HG03520 (cell line): ENCODE measurements at regions not wholly inside any gene's neighbourhood (a gene's known extent, or its start where the extent isn't known, plus 50 kb on each side); places are given as distances from the start of the nearest gene placed in this dataset.
"Not testable (repeated sequence)": the region's sequence is repeated elsewhere in the genome, so short reads cannot be mapped to it uniquely, and the experiment has no call there.

Experiments used
- ATAC-seq: cut with Tn5 transposase; IDR thresholded peaks from one replicate; pipeline ENCODE4 v1.9.1; 2021; ENCODE audit warnings: mild to moderate bottlenecking, moderate library complexity; ENCODE audit not compliant: unreplicated experiment

- ATAC-seq = no peak
These were observed 593.7 kb upstream of the LUZP2 start for GRCh38 chr11:23903044-23903704.

GRCh38 chr11:23919455-23919854 lies 577.4 kb upstream of the LUZP2 start:
- no peak for ATAC-seq

GRCh38 chr11:23923357-23923756 lies 573.5 kb upstream of the LUZP2 start:
- ATAC-seq = no peak

GRCh38 chr11:23924226-23924625 lies 572.6 kb upstream of the LUZP2 start:
- no peak for ATAC-seq

- no peak for ATAC-seq
These were observed 565.4 kb upstream of the LUZP2 start for GRCh38 chr11:23931443-23931842.

- no peak for ATAC-seq
These were observed 564.4 kb upstream of the LUZP2 start for GRCh38 chr11:23932485-23932898.

- no peak for ATAC-seq
These were observed 563.1 kb upstream of the LUZP2 start for GRCh38 chr11:23933721-23934120.

GRCh38 chr11:23934671-23935270 lies 562.1 kb upstream of the LUZP2 start:
- ATAC-seq = not testable (repeated sequence)

- ATAC-seq = not testable (repeated sequence)
These were observed 554.6 kb upstream of the LUZP2 start for GRCh38 chr11:23942117-23942815.

- ATAC-seq = no peak
These were observed 551.9 kb upstream of the LUZP2 start for GRCh38 chr11:23944923-23945322.

- no peak for ATAC-seq
These were observed 549.0 kb upstream of the LUZP2 start for GRCh38 chr11:23947883-23948282.

- ATAC-seq = no peak
These were observed 548.0 kb upstream of the LUZP2 start for GRCh38 chr11:23948851-23949250.

GRCh38 chr11:23953951-23954710 lies 542.7 kb upstream of the LUZP2 start:
- no peak for ATAC-seq

- ATAC-seq = no peak
These were observed 542.1 kb upstream of the LUZP2 start for GRCh38 chr11:23954730-23955129.

- ATAC-seq = no peak
These were observed 540.3 kb upstream of the LUZP2 start for GRCh38 chr11:23956586-23956985.

GRCh38 chr11:23957314-23957713 lies 539.5 kb upstream of the LUZP2 start:
- no peak for ATAC-seq

- no peak for ATAC-seq
These were observed 537.4 kb upstream of the LUZP2 start for GRCh38 chr11:23959462-23959861.

- no peak for ATAC-seq
These were observed 535.1 kb upstream of the LUZP2 start for GRCh38 chr11:23961503-23962338.

GRCh38 chr11:23973244-23973643 lies 523.6 kb upstream of the LUZP2 start:
- ATAC-seq = no peak

GRCh38 chr11:23974051-23974450 lies 522.8 kb upstream of the LUZP2 start:
- no peak for ATAC-seq

- ATAC-seq = no peak
These were observed 522.3 kb upstream of the LUZP2 start for GRCh38 chr11:23974601-23975000.
